HUES6 (cell line): ENCODE measurements at regions not wholly inside any gene's neighbourhood (a gene's known extent, or its start where the extent isn't known, plus 50 kb on each side); places are given as distances from the start of the nearest gene placed in this dataset.
A peak's percentile ranks its signal among the peaks of the same experiment; 100 is the strongest.

Experiments
- H3K27ac ChIP-seq: 2 replicates; pipeline ENCODE4 v1.7.0; 2013; ENCODE audit warnings: low read depth, mild to moderate bottlenecking, low read length, inconsistent platforms
- H3K27me3 ChIP-seq: 2 replicates; pipeline ENCODE4 v1.6.1; 2013; ENCODE audit warnings: low read length; ENCODE audit not compliant: control insufficient read depth, insufficient read depth
- H3K36me3 ChIP-seq: 2 replicates; pipeline ENCODE4 v1.6.1; 2013; ENCODE audit warnings: low read length; ENCODE audit not compliant: control insufficient read depth, insufficient read depth
- H3K4me1 ChIP-seq: 2 replicates; pipeline ENCODE4 v1.6.1; 2013; ENCODE audit warnings: low read length; ENCODE audit not compliant: control insufficient read depth, insufficient read depth
- H3K4me3 ChIP-seq: 2 replicates; pipeline ENCODE4 v1.5.1; 2013; ENCODE audit warnings: low read depth, low read length
- H3K9ac ChIP-seq: one replicate; pipeline ENCODE4 v1.6.1; 2013; ENCODE audit warnings: mild to moderate bottlenecking, low read length
- H3K9me3 ChIP-seq: 2 replicates; pipeline ENCODE4 v1.6.1; 2013; ENCODE audit warnings: low read depth, low read length; ENCODE audit not compliant: control insufficient read depth, insufficient read depth

DNA sequence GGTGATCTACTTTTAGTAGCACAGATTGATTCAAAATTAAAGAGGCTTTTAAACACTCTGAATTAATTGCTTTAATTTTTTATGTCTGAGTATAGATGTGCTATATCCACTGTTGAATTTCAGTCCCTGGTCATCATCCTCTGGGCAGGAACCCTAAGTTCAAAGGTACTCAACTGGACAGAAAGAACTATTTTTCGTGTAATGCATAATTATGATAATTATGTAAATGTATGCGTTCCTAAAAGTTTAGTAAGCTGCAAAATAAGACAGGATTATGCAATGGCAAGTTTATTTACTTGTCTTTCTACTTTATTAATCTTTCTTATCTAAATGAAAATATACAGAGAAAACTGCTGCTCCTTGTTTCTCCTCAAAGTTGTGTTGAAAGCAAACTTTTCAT, 690.1 kb upstream of the MAN1A1 start:
- Histone ChIP-seq H3K4me3 (no peak overlapping the region), H3K9me3 (no peaks in the 10 kb centered on the region), H3K36me3 (no peaks in the 10 kb centered on the region), H3K9ac (no peak overlapping the region), H3K27ac (no peak overlapping the region), H3K4me1 (no peaks in the 10 kb centered on the region), H3K27me3 (no peaks in the 10 kb centered on the region)

DNA sequence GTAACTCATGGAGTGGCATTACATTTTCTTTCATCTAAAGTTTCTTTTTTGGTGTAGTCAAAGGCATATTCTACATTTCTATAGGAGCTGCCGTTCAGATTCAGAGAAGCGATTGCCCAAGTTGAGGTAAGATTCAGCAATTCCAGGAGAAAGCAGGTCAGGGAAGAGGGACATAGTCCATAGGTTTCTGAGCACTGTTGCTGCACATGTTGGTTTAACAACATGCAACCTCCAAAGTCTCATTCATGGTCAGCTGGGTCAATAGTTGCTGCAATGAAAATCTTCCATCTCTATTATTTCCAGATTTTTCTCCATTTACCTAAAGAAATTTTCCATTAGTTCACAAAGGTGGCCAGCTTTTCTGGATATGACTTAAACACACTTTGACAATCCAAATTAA, 682.3 kb upstream of the MAN1A1 start:
- H3K9me3 ChIP-seq, result no peaks in the 10 kb centered on the region
- no peak overlapping the region for H3K4me3 ChIP-seq
- H3K36me3 ChIP-seq, result no peaks in the 10 kb centered on the region
- H3K27ac ChIP-seq, result no peak overlapping the region
- no peak overlapping the region for H3K9ac ChIP-seq
- H3K4me1 ChIP-seq, result no peaks in the 10 kb centered on the region
- no peaks in the 10 kb centered on the region for H3K27me3 ChIP-seq

DNA sequence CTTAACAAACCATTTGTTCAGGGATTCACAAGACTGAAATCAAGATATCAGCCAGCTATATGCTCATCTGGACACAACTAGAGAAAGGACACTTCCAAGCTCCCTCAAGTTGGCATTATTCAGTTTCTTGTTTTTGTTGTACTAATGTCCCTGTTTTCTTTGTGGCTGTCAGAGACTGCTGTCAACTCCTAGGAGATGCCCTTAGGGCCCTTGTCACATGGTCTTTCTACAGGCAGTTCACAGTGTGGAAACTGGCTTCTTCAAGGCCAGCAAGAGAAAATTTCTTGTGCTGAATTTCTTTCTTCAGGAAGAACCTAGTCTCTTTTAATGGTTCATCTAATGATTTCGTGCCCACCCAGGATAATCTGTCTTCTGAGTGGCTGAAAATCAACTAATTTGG, 677.2 kb upstream of the MAN1A1 start:
- H3K27ac ChIP-seq, result no peak overlapping the region
- H3K36me3 ChIP-seq, result no peaks in the 10 kb centered on the region
- H3K9ac ChIP-seq, result no peak overlapping the region
- no peaks in the 10 kb centered on the region for H3K9me3 ChIP-seq
- H3K4me1 ChIP-seq, result no peaks in the 10 kb centered on the region
- H3K4me3 ChIP-seq, result no peak overlapping the region
- no peaks in the 10 kb centered on the region for H3K27me3 ChIP-seq

DNA sequence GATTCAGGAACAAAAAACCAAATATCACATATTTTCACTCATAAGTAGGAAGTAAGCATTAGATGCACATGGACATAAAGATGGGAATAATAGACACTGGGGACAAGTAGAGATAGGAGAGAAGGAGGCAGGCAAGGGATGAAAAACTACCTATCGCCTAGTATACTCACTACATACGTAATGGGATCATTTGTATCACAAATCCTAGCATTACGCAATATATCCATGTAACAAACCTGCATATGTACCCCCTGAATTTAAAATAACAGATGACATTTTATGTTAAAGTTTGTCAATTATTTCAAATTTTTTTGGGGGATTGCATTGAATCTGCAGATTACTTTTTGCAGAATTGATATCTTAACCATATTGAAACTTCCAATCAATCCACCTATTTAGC, 660.5 kb upstream of the MAN1A1 start:
- Histone ChIP-seq H3K27me3 (no peaks in the 10 kb centered on the region), H3K4me1 (no peaks in the 10 kb centered on the region), H3K27ac (no peak overlapping the region), H3K4me3 (no peak overlapping the region), H3K9me3 (no peaks in the 10 kb centered on the region), H3K9ac (no peak overlapping the region), H3K36me3 (no peaks in the 10 kb centered on the region)

DNA sequence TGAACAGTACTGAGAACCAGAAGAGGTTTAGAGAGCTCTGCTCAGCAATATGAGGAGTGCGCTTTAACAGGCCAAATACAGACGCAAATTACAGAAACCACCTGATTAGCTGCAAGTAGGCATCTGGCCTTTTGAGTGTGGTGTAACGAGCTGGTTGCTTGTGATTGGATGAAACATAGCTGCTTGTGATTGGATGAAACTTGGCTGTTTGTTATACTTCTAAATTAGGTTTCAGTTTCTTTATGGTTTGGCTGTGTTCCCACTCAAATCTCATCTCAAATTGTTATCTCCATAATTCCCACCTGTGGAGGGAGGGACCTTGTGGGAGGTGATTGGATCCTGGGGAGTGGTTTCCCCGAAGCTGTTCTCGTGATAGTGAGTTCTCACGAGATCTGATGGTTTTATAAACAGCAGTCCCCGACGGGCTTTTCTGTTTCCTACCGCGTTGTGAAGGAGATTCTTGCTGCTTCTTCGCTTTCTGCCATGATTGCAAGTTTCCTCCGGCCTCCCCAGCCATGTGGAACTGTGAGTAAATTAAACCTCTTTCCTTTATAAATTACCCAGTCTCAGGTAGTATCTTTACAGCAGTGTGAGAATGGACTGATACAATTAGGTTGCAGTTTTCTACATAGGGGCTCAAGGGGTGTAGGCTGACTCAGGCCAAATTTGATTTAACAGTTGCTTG, 655.9 kb upstream of the MAN1A1 start:
- H3K4me3 ChIP-seq, result peak overlapping the region; percentile 21; the same call in 1 of the 2 replicates
- no peaks in the 10 kb centered on the region for H3K27me3 ChIP-seq
- H3K36me3 ChIP-seq, result no peaks in the 10 kb centered on the region
- H3K9me3 ChIP-seq, result no peaks in the 10 kb centered on the region
- H3K4me1 ChIP-seq, result no peaks in the 10 kb centered on the region
- no peak overlapping the region for H3K9ac ChIP-seq
- H3K27ac ChIP-seq, result no peak overlapping the region

DNA sequence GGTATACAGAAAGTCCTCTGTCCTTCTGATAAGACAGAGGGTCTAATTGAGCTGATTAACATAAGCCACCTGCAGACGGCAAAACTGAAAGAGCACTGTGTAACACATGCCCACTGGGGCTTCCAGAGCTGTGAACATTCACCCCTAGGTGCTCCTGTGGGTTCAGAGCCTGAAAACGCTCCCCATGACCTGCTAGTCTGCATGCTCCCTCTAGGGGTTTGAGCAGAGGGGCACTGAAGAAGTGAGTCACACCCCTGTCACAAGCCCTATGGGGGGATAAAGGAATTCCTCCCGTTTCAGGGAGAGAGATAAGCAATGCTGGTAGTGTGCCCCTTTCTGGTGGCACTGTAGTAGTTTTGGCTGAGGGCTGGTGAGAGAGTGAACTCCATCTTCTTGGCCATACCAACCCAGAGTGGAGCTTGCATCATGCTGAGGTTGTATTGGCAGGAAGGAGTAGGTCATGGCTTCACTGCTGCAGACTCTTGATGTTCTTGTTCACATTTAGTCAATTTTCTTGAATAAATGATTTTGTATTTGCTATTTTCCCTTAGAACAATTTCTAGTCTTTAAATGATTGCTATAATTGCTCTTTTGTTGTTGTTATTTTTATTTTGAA, 637.5 kb upstream of the MAN1A1 start:
- no peaks in the 10 kb centered on the region for H3K4me1 ChIP-seq
- no peaks in the 10 kb centered on the region for H3K9me3 ChIP-seq
- no peak overlapping the region for H3K4me3 ChIP-seq
- no peaks in the 10 kb centered on the region for H3K36me3 ChIP-seq
- no peak overlapping the region for H3K9ac ChIP-seq
- H3K27ac ChIP-seq, result no peak overlapping the region
- no peaks in the 10 kb centered on the region for H3K27me3 ChIP-seq

DNA sequence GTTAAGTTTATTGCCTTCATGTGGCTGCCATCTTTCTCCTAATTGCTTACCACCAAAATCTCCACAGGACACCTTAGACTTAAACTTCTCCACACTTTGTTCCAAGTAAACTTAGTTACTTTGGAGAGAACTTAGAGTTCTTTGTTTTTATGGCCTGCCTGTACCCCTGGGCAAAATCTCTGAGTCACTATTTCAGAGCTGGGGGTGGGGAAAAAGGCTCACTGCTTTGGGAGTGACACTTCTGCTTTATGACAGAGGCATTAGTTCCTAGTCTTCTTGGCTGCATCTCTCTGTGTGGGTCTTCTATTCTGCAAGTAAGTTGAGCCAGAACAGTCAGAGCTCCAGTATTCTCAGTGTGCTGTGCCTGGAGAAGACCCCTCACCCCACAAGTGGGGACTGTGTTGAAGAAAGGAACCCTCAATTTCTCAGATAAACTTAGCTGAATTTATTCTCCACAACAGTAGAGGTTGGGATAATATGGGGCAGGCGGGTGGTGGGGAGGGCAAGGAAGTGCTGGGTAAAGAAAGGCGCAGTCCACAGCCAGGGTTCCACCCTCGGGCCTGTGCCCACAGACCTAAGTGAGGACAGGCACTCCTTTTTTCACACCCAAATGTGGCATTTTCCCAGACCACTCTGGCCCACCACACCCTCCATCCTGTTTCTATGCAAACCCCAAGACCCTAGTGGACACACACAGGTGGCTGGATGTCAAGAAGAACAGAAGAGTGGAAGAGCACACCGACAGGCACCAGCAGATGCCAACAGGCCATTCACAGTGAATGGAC, 636.6 kb upstream of the MAN1A1 start:
- H3K4me1 ChIP-seq, result no peaks in the 10 kb centered on the region
- no peaks in the 10 kb centered on the region for H3K27me3 ChIP-seq
- no peaks in the 10 kb centered on the region for H3K36me3 ChIP-seq
- no peak overlapping the region for H3K4me3 ChIP-seq
- no peak overlapping the region for H3K9ac ChIP-seq
- H3K27ac ChIP-seq, result no peak overlapping the region
- no peaks in the 10 kb centered on the region for H3K9me3 ChIP-seq

DNA sequence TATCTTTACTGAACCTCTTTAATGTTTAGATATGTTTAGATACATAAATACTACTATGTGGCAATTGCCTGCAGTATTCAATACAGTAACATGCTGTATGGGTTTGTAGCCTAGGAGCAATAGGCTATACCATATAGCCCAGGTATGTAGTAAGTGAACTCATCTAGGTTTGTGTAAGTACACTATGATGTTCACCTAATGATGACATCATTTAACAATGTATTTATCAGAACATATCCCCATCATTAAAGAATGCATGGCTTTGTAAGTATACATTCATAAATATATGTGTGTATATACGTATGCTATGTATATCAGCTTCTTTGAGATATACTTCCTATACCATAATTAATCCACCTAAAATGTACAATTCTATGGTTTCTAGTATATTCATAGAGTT, 631.2 kb upstream of the MAN1A1 start:
- Histone ChIP-seq H3K27me3 (no peaks in the 10 kb centered on the region), H3K36me3 (no peaks in the 10 kb centered on the region), H3K9me3 (no peaks in the 10 kb centered on the region), H3K4me3 (no peak overlapping the region), H3K4me1 (no peaks in the 10 kb centered on the region), H3K27ac (no peak overlapping the region), H3K9ac (no peak overlapping the region)

DNA sequence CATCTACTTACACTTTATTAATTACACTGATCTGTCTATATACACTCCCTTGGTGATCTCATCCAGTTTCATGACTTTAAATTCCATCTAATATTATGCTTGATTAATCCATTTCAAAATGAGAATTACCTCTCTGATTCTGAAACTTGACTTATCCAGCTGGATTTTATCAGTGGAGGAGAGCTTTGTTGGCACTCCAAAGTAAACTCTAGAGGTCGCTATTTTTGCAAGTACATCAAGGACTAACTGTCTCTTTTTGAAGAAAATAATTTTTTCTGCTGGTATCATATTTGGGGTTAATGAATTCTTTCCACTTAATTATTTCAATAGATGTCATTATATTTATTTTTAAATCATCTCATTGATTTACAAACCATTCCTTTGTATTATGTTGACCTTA, 630.3 kb upstream of the MAN1A1 start:
- Histone ChIP-seq H3K27ac (no peak overlapping the region), H3K4me3 (no peak overlapping the region), H3K9me3 (no peaks in the 10 kb centered on the region), H3K27me3 (no peaks in the 10 kb centered on the region), H3K9ac (no peak overlapping the region), H3K4me1 (no peaks in the 10 kb centered on the region), H3K36me3 (no peaks in the 10 kb centered on the region)

DNA sequence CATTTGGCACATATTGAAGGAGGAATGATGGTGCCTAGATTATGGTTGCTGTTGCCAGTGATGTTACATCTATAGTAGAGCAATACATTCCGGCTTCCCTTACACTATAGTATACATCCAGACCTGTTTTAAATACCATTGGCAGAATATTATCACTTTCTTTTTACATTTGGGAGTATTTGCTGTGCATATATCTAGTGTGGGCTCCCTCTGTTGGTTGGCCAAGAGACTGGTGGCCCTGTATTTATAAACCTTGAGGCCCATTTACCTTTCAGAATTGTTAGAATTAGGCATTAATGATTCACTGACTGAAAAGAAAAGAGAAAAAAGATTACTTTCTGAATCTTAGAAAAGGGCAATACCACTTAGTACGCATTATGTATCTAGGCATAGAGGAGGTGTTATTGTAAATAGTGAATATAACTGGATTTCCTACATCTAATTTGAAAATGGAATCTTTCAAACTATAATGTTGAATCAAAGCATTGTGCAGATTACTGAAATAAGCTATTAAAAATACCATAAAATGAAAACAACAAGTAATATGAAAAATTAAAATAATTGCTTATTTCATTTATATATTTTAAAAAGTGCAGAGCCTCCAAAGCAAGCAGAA, 628.8 kb upstream of the MAN1A1 start:
- Histone ChIP-seq H3K27ac (no peak overlapping the region), H3K4me1 (no peaks in the 10 kb centered on the region), H3K36me3 (no peaks in the 10 kb centered on the region), H3K9ac (no peak overlapping the region), H3K4me3 (no peak overlapping the region), H3K9me3 (no peaks in the 10 kb centered on the region), H3K27me3 (no peaks in the 10 kb centered on the region)
